GM18909 (cell line): ENCODE measurements at regions not wholly inside any gene's neighbourhood (a gene's known extent, or its start where the extent isn't known, plus 50 kb on each side); places are given as distances from the start of the nearest gene placed in this dataset.

ENCODE experiments used
- ATAC-seq: cut with Tn5 transposase; IDR thresholded peaks from one replicate; pipeline ENCODE4 v1.9.1; 2021; ENCODE audit warnings: mild to moderate bottlenecking; ENCODE audit not compliant: unreplicated experiment, poor library complexity

GRCh38 chr4:181595716-181596115, 647.5 kb upstream of the TENM3 start:
- no peak for ATAC-seq

- ATAC-seq = no peak
Measured at GRCh38 chr4:181597766-181598165, 645.4 kb upstream of the TENM3 start.

GRCh38 chr4:181599134-181599533, 644.1 kb upstream of the TENM3 start:
- no peak for ATAC-seq

- no peak for ATAC-seq
Measured at GRCh38 chr4:181601103-181601502, 642.1 kb upstream of the TENM3 start.

GRCh38 chr4:181604546-181604945, 638.7 kb upstream of the TENM3 start:
- ATAC-seq = no peak

GRCh38 chr4:181606300-181606699, 636.9 kb upstream of the TENM3 start:
- no peak for ATAC-seq

GRCh38 chr4:181608181-181608580, 635.0 kb upstream of the TENM3 start:
- ATAC-seq = no peak

GRCh38 chr4:181611033-181611711, 632.0 kb upstream of the TENM3 start:
- ATAC-seq = no peak

GRCh38 chr4:181611946-181612600, 631.1 kb upstream of the TENM3 start:
- no peak for ATAC-seq

- ATAC-seq = no peak
Measured at GRCh38 chr4:181613200-181613599, 630.0 kb upstream of the TENM3 start.

GRCh38 chr4:181618038-181618618, 625.1 kb upstream of the TENM3 start:
- ATAC-seq = no peak

GRCh38 chr4:181618896-181619295, 624.3 kb upstream of the TENM3 start:
- ATAC-seq = no peak

- ATAC-seq = no peak
Measured at GRCh38 chr4:181619651-181620050, 623.6 kb upstream of the TENM3 start.

- no peak for ATAC-seq
Measured at GRCh38 chr4:181637186-181638105, 605.8 kb upstream of the TENM3 start.

GRCh38 chr4:181643466-181643865, 599.7 kb upstream of the TENM3 start:
- no peak for ATAC-seq

GRCh38 chr4:181645489-181645888, 597.7 kb upstream of the TENM3 start:
- ATAC-seq = no peak

- no peak for ATAC-seq
Measured at GRCh38 chr4:181646864-181647263, 596.3 kb upstream of the TENM3 start.

GRCh38 chr4:181647396-181648147, 595.6 kb upstream of the TENM3 start:
- no peak for ATAC-seq

GRCh38 chr4:181650033-181650825, 593.0 kb upstream of the TENM3 start:
- ATAC-seq = no peak
